HG02852 (cell line): ENCODE measurements at regions not wholly inside any gene's neighbourhood (a gene's known extent, or its start where the extent isn't known, plus 50 kb on each side); places are given as distances from the start of the nearest gene placed in this dataset.
"Not testable (repeated sequence)": the region's sequence is repeated elsewhere in the genome, so short reads cannot be mapped to it uniquely, and the experiment has no call there.

ENCODE experiments used
- ATAC-seq: cut with Tn5 transposase; IDR thresholded peaks from one replicate; pipeline ENCODE4 v1.9.1; 2021; ENCODE audit warnings: mild to moderate bottlenecking, moderate library complexity; ENCODE audit not compliant: unreplicated experiment

DNA sequence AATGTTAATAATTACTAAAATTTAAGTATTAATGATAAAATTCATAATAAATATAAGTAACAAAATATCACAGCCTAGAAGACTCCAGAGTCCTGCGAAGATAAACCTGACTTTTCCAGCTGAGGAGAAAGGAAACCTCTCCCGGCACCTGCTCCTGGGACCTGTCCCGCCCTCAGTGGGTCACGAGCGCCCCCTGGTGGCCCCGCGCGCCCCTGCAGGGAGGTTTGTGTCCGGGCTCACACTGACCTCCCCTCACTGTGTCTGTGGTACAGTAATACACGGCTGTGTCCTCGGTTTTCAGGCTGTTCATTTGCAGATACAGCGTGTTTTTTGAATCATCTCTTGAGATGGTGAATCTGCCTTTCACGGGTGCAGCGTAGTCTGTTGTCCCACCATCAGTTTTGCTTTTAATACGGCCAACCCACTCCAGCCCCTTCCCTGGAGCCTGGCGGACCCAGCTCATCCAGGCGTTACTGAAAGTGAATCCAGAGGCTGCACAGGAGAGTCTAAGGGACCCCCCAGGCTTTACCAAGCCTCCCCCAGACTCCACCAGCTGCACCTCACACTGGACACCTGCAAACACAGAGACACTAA lies 627.1 kb downstream of the TMEM121 start:
- not testable (repeated sequence) for ATAC-seq

DNA sequence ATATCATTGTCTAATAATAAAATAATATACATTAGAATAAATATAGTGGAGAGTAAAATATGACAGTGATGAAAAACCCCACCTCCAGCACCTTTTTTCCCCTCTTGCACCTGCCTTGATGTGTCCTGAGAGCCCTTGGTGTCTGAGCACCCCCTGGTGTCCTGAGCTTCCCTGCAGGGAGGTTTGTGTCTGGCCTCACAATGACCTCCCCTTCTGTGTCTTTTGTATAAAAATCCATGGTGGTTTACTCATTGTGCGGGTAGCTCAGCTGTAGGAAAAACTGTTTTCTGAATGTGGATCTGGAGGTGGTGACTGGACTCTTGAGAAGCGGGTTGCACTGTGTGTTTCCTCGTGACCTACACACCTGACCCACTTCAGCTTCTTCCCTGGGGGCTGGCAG lies 636.9 kb downstream of the TMEM121 start:
- no peak for ATAC-seq

DNA sequence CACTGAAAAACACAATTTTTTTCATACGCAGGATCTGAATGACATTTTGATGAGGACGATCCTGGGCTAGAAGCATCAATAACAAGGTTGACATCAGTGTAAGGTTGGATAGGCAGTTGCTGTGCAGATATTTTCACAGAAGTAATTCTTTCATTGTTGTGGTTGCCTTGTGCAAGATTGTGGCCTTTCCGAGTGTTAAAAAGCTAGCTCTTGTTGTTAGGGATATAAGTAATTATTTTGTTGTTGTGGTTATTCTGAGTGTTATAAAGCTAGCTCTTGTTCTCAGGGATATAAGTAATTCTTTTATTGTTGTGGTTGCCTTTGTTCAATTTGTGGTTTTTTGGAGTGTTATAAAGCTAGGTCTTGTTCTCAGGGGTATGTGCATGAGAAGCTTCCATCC lies 637.4 kb downstream of the TMEM121 start:
- ATAC-seq, result not testable (repeated sequence)

DNA sequence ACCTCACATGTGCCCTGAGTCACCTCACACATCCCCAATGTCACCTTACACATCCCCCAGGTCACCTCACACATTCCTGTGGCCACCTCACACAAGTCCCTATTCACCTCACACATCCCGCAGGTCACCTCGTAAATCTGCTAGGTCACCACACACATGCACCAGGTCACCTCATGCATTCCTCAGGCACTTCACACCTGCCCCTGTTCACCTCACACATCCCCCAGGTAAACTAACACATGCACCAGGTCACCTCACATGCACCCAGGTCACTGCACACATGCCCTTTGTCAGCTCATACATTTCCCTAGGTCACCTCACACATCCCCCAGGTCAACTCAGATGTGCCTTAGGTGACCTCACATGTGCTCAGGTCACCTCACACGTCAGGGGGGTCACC lies 639.8 kb downstream of the TMEM121 start:
- ATAC-seq, result no peak

DNA sequence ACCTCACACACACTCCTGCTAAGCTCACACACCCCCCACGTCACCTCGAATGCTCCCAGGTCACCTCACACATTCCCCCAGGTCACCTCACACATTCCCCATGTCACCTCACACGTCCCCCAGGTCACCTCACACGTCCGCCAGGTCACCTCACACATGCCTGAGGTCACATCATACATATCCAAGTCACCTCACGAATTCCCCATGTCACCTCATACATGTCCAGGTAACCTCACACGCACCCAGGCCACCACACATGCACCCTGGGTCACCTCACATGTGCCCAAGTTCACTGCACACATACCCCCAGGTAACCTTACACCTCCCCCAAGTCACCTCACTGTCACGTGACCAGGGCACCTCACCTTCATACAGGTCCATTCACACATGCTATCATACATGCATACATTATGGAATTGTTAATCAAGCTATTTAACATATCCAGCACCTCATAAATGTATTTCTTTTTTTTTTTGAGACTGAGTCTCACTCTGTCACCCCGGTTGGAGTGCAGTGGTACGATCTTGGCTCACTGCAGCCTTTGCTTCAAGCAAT lies 640.3 kb downstream of the TMEM121 start:
- ATAC-seq, result no peak

DNA sequence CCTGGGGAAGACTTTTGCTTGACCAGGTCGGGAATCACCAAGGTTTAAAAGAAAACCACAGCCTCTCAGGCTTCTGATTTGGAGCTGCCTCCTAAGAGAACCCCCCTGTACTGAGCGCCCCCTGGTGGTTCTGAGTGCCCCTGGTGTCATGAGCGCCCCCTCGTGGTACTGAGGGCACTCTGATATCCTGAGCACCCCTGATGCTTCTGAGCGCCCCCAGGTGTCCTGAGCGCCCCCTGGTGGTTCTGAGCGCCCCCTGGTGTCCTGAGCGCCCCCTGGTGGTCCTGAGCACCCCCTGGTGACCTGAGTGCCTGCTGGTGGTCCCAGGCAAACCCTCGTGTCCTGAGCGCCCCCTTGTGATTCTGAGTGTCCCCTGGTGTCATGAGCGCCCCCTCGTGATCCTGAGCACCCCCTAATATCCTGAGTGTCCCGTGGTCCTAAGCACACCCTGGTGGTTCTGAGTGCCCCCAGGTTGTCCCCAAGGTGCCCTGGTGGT lies 643.8 kb downstream of the TMEM121 start:
- ATAC-seq, result not testable (repeated sequence)

DNA sequence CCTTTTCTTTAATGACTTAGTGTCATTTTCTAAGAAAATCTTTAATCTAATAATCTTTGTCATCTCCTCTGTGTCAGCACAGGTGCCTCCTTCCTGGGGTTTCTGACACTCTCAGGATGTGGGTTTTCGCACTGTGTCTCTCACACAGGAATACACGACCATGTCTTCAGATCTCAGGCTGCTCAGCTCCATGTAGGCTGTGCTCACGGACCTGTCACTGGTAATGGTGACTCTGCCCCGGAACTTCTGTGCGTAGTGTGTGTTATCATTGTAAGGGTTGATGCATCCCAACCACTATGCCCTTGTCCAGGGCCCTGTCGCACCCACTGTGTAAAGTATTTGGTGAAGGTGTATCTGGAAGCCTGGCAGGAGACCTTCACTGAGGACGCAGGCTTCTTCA lies 647.8 kb downstream of the TMEM121 start:
- no peak for ATAC-seq

DNA sequence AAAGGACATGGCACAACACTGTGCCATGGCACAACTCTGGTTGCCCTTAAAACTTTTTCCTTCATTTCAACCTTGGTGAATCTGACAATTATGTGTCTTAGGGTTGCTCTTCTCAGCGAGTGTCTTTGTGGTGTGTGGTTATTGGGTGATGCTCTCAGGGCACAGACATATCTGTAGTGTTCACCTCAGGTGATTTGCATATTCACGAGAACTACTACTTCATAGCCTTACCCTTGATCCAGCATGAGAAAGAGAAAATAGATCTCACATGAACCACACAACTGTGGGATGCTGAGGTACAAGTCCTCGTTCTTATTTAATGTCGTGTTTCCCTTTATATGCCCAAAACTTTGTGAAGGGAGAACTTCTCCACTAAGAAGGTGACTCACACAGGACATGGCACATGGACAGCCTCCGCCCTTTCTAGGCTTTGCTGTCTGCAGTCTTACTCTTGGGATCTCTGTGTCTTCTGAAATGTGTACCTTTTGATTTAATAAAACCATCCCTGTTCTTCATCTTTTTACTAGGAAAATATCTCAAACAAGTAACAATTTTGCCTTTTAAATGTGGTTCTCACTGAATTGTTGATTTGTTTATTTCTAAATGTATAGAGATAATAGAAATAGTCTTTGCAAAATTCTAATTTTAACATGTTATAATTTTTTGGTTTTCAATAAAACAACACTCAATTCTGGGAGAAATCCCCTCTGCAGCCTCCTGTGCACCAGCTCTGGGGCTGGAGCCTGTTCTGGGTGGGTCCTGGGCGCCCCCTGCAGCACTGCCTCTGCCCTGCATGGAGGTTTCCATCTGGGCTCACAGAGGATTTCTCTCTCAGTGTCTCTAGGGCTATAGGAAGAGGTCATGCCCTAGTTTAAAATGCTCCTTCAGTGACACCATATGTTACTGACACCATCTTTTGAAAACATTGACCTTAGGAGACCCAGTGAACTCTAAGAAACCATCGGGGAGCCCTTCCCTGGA lies 651.2 kb downstream of the TMEM121 start:
- not testable (repeated sequence) for ATAC-seq

DNA sequence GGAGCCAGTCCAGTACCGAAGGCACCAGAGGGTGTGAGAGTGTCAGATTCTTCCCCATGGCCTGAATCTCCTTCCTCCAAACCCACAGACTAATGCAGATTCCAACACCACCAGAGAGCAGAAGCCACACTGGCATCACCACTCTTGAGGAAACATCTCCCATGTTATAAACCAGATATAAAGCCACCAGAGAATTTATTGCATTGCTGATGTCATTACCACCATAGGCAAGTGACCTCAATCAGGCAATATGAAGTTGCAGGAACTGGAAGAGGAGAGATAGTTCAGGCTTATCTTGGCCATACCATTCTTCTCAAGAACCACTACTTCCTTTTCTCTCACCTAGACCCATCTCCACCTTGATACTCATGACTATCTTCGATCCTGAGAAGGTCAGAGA lies 653.4 kb downstream of the TMEM121 start:
- no peak for ATAC-seq

DNA sequence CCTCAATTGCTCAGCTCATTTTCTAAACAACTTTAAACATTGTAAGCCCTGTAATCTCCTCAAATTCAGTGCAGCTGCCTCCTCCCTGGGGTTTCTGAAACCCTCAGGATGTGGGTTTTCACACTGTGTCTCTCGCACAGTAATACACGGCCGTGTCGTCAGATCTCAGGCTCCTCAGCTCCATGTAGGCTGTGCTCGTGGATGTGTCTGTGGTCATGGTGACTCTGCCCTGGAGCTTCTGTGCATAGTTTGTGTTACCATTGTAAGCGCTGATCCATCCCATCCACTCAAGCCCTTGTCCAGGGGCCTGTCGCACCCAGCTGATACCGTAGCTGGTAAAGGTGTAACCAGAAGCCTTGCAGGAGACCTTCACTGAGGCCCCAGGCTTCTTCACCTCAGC lies 658.4 kb downstream of the TMEM121 start:
- not testable (repeated sequence) for ATAC-seq

DNA sequence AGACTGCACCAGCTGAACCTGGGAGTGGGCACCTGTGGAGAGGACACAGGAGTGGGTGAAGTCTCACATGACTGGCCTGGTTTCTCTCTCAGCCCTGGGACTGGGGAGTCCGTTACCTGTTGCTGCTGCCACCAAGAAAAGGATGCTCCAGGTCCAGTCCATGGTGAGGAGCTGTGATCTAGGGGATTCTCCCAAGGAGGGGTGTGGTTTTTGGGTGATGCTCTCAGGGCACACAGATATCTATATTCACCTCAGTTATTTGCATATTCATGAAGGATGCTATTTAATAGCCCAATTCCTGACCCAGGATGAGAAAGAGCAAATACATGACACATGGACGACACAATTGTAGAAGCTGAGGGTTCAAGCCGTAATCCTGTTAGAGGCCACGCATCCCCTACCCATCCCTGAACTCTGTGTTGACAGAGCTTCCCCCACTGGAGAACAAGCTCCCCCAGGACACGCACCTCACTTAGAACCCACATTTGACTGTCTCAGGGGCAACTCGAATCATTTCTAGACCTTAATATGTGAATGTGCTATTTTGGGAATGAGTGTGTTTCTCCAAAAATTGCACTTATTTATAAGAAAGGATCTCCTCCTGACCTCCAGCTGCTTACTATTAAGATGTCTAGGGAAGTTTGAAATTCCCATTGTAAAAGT lies 658.9 kb downstream of the TMEM121 start:
- ATAC-seq, result not testable (repeated sequence)

DNA sequence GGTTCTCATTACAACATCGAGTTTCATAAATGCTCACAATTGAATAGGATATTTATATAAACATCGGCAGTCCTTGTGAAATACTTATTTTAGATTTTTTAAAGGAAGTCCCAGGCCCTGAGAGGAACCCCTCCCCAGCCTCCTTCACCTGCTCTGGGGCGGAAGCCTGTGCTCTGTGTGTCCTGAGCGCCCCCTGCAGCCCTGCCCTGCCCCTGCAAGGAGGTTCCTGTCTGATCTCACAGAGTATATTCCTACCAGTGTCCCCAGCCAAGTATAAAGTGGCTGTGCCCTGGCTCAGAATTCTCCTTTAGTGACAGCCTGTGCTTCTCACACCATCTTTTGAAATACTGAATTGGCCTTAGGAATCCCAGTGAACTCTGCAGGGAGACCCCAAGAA lies 659.5 kb downstream of the TMEM121 start:
- no peak for ATAC-seq

DNA sequence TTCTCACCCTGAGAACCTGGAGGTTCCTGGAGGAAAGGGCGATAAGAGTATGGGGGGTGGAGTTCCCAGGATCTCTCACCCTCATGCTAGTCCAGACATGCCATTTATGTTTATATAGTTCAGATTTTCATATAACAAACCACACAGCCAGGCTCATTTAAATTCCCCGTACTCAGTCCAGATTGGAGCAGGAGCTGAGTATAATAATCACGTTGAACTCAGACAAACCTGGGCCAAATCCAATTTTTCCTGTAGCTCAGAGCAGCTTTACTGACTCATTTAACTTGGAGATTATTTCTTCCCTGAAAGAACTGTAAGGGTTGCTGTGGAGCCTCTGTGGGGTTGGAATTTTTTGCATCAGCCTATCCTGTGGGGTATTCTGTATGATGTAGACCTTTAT lies 660.8 kb downstream of the TMEM121 start:
- ATAC-seq, result no peak

DNA sequence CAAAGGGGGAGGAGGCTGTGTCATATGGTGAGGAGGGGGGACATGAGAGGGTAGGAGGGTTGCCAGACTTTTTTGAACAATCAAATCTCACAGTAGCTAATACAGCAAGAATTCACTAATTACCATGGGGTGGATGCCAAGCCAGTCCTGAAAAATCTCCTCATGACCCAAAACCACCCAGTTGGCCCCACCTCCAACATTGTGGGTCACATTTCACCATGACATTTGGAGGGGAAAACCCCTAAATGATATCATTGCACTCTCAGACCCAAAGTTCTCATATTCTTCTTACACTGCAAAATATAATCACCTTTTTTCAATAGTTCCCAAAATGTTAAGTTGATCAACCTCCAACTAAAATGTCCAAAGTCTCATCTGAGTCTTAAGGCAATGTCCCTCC lies 666.3 kb downstream of the TMEM121 start:
- ATAC-seq, result not testable (repeated sequence)

DNA sequence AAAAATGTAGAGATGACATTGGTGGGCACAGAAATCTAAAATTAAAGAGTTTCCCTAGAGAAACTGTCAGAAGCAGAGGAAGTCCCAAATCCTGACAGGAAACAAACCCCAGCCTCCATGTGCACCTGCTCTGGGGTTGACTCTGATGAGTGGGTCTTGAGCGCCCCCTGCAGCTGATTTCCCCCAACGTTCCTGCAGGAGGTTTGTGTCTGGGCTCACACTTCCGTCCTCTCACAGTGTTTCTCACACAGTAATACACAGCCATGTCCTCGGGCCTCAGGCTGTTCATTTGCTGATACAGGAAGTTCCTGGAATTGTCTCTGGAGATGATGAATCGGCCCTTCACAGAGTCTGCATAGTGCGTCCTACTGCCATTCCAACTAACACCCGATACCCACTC lies 670.1 kb downstream of the TMEM121 start:
- ATAC-seq, result not testable (repeated sequence)

DNA sequence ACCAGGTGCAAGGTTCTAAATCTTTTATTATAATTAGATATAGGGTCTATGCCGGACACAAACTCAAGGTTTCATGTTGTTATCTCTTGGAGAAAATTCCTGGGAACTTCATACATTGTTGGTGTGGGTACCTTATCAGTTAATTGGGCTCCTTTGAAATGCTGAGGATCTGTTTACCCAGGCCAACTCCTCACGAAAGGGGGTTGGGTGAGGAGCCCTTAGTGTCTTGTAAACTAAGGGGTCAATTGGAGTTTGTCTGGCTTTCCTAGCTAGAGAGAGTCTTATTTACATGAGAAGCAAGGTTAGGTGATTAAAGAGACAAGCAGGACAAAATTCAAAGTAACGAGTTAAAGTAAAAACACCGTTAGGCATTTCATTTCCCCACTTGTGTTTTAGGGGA lies 670.9 kb downstream of the TMEM121 start:
- not testable (repeated sequence) for ATAC-seq

DNA sequence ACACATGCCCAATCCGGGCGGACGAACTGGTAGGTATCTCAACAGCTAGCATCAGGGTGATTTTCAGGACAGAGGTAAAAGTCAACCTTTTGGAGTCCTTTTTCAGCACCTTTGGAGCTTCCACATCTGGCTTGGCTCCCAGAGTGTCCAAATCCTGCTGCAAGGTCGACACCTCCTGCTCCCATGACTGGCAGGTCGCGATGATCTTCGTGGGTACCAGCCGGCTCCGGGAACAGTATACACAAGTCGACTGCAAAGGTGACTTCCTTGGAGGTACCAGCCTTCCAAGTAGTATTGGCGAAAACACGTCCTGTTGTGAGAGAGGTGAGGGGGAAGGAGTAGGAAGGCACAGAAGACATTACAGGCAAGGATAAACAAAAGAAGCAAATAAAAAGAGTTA lies 672.7 kb downstream of the TMEM121 start:
- ATAC-seq, result no peak

DNA sequence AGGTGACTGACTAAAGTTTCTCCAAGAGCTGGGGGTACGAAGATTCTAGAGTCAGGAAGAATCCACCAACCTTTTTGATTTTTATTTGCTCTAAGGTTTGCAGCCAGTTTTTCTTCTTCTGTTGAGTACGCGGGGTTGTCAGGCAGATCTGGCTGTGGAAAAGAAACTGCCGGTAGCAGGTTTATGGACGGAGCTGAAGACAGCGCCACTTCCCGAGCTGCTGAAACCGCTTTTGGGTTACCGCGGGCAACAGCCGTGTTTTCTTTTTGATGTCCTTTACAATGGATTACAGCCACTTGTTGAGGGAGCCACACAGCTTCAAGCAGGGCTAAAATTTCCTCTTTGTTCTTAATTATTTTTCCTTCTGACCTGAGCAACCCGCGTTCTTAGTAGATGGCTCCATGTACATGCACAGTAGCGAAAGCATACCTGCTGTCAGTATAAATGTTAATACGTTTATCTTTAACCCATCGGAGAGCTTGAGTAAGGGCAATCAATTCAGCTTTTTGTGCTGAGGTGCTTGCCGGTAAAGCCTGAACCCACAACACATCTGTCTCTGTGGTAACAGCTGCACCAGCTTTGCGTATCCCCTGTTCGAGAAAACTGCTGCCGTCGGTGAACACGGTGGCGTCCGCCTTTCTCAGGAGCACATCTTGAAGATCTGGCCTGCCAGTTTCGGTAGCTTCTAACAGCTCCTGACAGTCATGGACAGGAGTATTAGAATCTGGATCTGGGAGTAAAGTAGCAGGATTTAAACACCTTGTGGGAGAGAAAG lies 674.3 kb downstream of the TMEM121 start:
- ATAC-seq, result no peak

DNA sequence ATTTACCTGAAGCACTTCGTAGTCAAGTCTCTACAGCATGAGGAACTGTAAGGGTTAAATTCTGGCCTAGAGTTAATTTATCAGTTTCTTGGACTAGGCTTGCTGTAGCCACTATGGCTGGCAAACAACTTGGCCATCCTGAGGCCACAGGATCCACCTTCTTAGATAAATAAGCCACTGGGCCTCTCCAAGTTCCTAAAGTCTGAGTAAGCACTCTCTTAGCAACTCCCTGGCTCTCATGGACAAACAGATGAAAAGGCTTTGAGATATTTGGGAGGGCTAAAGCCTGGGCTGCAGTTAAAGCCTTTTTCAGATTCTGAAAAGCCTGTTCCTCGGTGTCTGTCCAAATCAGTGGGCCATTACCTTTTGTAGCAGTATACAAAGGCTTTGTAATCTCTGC lies 675.0 kb downstream of the TMEM121 start:
- no peak for ATAC-seq

DNA sequence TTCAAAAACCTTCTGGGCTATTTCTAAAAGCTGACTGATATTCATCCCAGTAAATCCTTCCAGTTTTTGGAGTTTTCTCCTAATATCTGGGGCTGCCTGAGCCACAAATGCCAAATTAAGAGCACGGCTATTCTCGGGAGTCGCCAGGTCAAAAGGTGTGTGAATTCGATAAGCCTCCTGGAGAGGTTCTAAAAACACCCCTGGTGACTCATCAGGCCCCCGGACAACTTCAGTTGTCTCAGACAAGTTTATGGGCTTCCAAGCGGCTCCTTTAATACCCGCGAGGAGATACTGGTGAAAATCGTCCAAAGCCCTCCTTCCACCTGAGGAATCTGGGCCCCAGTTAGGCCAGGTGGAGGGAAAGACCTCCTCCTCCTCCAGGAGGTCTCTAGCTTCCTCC lies 677.1 kb downstream of the TMEM121 start:
- ATAC-seq, result no peak
